DND-41 (cell line): ENCODE measurements at regions not wholly inside any gene's neighbourhood (a gene's known extent, or its start where the extent isn't known, plus 50 kb on each side); places are given as distances from the start of the nearest gene placed in this dataset.

Source experiments
- ATAC-seq: fragments of 200-7000 bp; cut with Tn5 transposase; 3 replicates; pipeline ENCODE4 v1.9.1; 2021; ENCODE audit warnings: low read depth; ENCODE audit not compliant: insufficient read depth
- DNase-seq: peaks from one replicate; pipeline ENCODE4 v3.0.0-alpha.2; 2020
- H2AFZ ChIP-seq: 2 replicates; pipeline ENCODE4 v1.6.0; 2012; ENCODE audit warnings: low read depth, low read length
- H3K27ac ChIP-seq: 2 replicates; pipeline ENCODE4 v1.5.1; 2012; ENCODE audit warnings: low read length, inconsistent platforms
- H3K27me3 ChIP-seq: fragments of 200-600 bp; sonication (generic); 2 replicates; pipeline ENCODE4 v1.6.0; 2012; ENCODE audit warnings: low read length, mild to moderate bottlenecking, inconsistent platforms; ENCODE audit not compliant: insufficient read depth, poor library complexity
- H3K36me3 ChIP-seq: 2 replicates; pipeline ENCODE4 v1.5.1; 2012; ENCODE audit warnings: low read length, inconsistent platforms; ENCODE audit not compliant: insufficient read depth
- H3K4me1 ChIP-seq: 2 replicates; pipeline ENCODE4 v1.5.1; 2012; ENCODE audit warnings: mild to moderate bottlenecking, low read length; ENCODE audit not compliant: insufficient read depth
- H3K4me2 ChIP-seq: 2 replicates; pipeline ENCODE4 v1.6.0; 2012; ENCODE audit warnings: mild to moderate bottlenecking, moderate library complexity, low read length, inconsistent platforms; ENCODE audit not compliant: insufficient read depth
- H3K4me3 ChIP-seq, 2 experiments: fragments of 200-600 bp in 1 of 2; shearing (Covaris generic) in 1 of 2; 2 replicates each; pipeline ENCODE4 v1.5.1; 2012 to 2016; ENCODE audit warnings: inconsistent platforms in 2 of 2, low read length in 2 of 2, mild to moderate bottlenecking in 2 of 2, low read depth in 1 of 2, moderate library complexity in 1 of 2
- H3K79me2 ChIP-seq: 2 replicates; pipeline ENCODE4 v1.6.0; 2012; ENCODE audit warnings: low read length, inconsistent platforms; ENCODE audit not compliant: insufficient read depth
- H3K9ac ChIP-seq: 2 replicates; pipeline ENCODE4 v1.6.0; 2012; ENCODE audit warnings: low read depth, mild to moderate bottlenecking, inconsistent platforms, low read length, moderate library complexity
- H3K9me3 ChIP-seq: 2 replicates; pipeline ENCODE4 v1.5.1; 2012; ENCODE audit warnings: low read length, moderate library complexity, mild to moderate bottlenecking, inconsistent platforms; ENCODE audit not compliant: insufficient read depth, severe bottlenecking
- H4K20me1 ChIP-seq: 2 replicates; pipeline ENCODE4 v1.6.0; 2012; ENCODE audit warnings: low read length; ENCODE audit not compliant: insufficient read depth
- EZH2 ChIP-seq: IDR thresholded peaks from 3 replicates; pipeline ENCODE4 v1.6.1; 2012; ENCODE audit warnings: borderline replicate concordance, low read depth, mild to moderate bottlenecking, moderate library complexity, low read length, inconsistent platforms; ENCODE audit not compliant: severe bottlenecking
- TF ChIP-seq, protein P1 (sequence below): IDR thresholded peaks from 2 replicates; pipeline ENCODE4 v1.5.1; 2012; ENCODE audit warnings: borderline replicate concordance, low read length, moderate library complexity, mild to moderate bottlenecking; ENCODE audit not compliant: poor library complexity, severe bottlenecking; ENCODE audit errors: extremely low read depth

DNA sequence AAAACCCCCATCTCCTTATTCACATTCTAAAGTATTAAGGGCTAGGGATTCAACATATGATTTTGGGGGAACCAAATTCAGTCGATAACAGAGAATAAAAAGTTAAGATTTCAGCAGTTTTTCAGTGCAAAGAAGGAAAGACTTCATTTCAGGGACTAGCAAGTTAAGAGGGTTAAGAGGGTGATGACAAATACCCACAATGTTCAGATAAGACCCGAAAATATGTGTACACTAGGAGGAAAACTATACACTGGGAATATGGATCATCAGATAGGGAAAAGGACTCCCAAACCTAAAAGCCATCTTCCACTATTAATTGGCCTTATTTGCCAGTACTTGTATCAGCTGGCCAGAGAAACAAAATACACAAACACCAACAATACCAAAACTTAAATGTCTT is 824.2 kb downstream of the SLC16A7 start:
- H3K9me3 ChIP-seq: no peaks in the 10 kb centered on the region
- H3K27me3 ChIP-seq: no peaks in the 10 kb centered on the region
- H3K36me3 ChIP-seq: no peaks in the 10 kb centered on the region
- DNase-seq (no peak), ATAC-seq (no peak)
- H3K4me1 ChIP-seq: no peaks in the 10 kb centered on the region
- no peaks in the 10 kb centered on the region for H4K20me1 ChIP-seq
- H3K4me2 ChIP-seq: no peak overlapping the region
- no peak overlapping the region for H3K4me3 ChIP-seq
- no peak overlapping the region for H2AFZ ChIP-seq
- no peak for TF ChIP-seq EZH2
- TF ChIP-seq, protein P1, sequence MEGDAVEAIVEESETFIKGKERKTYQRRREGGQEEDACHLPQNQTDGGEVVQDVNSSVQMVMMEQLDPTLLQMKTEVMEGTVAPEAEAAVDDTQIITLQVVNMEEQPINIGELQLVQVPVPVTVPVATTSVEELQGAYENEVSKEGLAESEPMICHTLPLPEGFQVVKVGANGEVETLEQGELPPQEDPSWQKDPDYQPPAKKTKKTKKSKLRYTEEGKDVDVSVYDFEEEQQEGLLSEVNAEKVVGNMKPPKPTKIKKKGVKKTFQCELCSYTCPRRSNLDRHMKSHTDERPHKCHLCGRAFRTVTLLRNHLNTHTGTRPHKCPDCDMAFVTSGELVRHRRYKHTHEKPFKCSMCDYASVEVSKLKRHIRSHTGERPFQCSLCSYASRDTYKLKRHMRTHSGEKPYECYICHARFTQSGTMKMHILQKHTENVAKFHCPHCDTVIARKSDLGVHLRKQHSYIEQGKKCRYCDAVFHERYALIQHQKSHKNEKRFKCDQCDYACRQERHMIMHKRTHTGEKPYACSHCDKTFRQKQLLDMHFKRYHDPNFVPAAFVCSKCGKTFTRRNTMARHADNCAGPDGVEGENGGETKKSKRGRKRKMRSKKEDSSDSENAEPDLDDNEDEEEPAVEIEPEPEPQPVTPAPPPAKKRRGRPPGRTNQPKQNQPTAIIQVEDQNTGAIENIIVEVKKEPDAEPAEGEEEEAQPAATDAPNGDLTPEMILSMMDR: no peak
- H3K27ac ChIP-seq: no peak overlapping the region
- no peaks in the 10 kb centered on the region for H3K79me2 ChIP-seq
- no peak overlapping the region for H3K9ac ChIP-seq

GRCh38 chr12:60421741-60422140 is 825.9 kb downstream of the SLC16A7 start:
- no peaks in the 10 kb centered on the region for H3K9me3 ChIP-seq
- no peaks in the 10 kb centered on the region for H4K20me1 ChIP-seq
- no peaks in the 10 kb centered on the region for H3K27me3 ChIP-seq
- ATAC-seq: no peak
- H2AFZ ChIP-seq: no peak overlapping the region
- H3K4me2 ChIP-seq: no peak overlapping the region
- no peaks in the 10 kb centered on the region for H3K36me3 ChIP-seq
- H3K9ac ChIP-seq: no peak overlapping the region
- no peak for DNase-seq
- H3K27ac ChIP-seq: no peak overlapping the region
- H3K4me1 ChIP-seq: no peaks in the 10 kb centered on the region
- no peaks in the 10 kb centered on the region for H3K79me2 ChIP-seq
- no peak for TF ChIP-seq EZH2
- TF ChIP-seq, protein P1: no peak
- H3K4me3 ChIP-seq: no peak overlapping the region

DNA sequence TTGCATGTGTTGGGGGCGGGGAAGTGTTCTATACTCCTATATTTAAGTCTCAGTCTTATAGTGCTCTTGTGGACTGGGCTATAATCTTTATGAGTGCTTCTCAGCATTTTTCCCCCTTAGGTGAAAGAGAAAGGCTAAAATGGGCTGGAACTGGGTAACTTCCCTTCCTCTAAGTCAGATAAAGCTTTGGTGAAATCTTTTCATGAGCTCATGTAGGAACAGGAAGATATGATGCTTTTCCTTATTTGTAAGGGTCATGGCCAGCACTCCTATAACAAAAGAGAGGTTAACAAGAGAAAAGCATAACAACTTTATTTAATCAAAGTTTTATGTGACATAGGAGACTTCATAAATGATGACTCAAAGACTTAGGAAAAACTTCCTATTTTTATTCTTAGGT is 841.5 kb downstream of the SLC16A7 start:
- Histone ChIP-seq H3K27me3 (no peaks in the 10 kb centered on the region), H3K36me3 (no peaks in the 10 kb centered on the region), H3K27ac (no peak overlapping the region), H4K20me1 (no peaks in the 10 kb centered on the region), H3K79me2 (no peaks in the 10 kb centered on the region), H3K4me2 (no peak overlapping the region), H3K9me3 (no peaks in the 10 kb centered on the region), H2AFZ (no peak overlapping the region), H3K9ac (no peak overlapping the region), H3K4me3 (no peak overlapping the region), H3K4me1 (no peaks in the 10 kb centered on the region)
- no peak for ATAC-seq
- no peak for DNase-seq
- TF ChIP-seq, protein P1: no peak
- no peak for TF ChIP-seq EZH2

- DNase-seq: no peak
- Histone ChIP-seq H3K9me3 (no peaks in the 10 kb centered on the region), H3K4me2 (no peak overlapping the region), H3K4me1 (no peaks in the 10 kb centered on the region), H3K36me3 (no peaks in the 10 kb centered on the region), H4K20me1 (no peaks in the 10 kb centered on the region), H2AFZ (no peak overlapping the region), H3K27ac (no peak overlapping the region), H3K27me3 (no peaks in the 10 kb centered on the region), H3K79me2 (no peaks in the 10 kb centered on the region), H3K4me3 (no peak overlapping the region), H3K9ac (no peak overlapping the region)
- ATAC-seq: no peak
- TF ChIP-seq, protein P1: no peak
- no peak for TF ChIP-seq EZH2
Measured at GRCh38 chr12:60441577-60441976, 845.7 kb downstream of the SLC16A7 start.
